NCI-H2196 (cell line): ENCODE measurements at regions not wholly inside any gene's neighbourhood (a gene's known extent, or its start where the extent isn't known, plus 50 kb on each side); places are given as distances from the start of the nearest gene placed in this dataset.

Experiments
- DNase-seq: peaks from one replicate; lab custom pipeline; 2025; ENCODE audit not compliant: unreplicated experiment; lab: John Stamatoyannopoulos, UW

- no peak for DNase-seq
Measured at GRCh38 chr17:79524213-79525187, 86.4 kb downstream of the RBFOX3 start.

GRCh38 chr17:79522414-79522813 is 88.4 kb downstream of the RBFOX3 start:
- no peak for DNase-seq

GRCh38 chr17:79521225-79521624 is 89.6 kb downstream of the RBFOX3 start:
- DNase-seq = no peak

- DNase-seq = no peak
Measured at GRCh38 chr17:79520167-79521165, 90.4 kb downstream of the RBFOX3 start.

- DNase-seq = no peak
Measured at GRCh38 chr17:79519601-79520000, 91.2 kb downstream of the RBFOX3 start.

- no peak for DNase-seq
Measured at GRCh38 chr17:79518585-79519523, 92.0 kb downstream of the RBFOX3 start.

- no peak for DNase-seq
Measured at GRCh38 chr17:79517827-79518584, 92.8 kb downstream of the RBFOX3 start.

GRCh38 chr17:79515646-79516571 is 94.9 kb downstream of the RBFOX3 start:
- no peak for DNase-seq

- DNase-seq = no peak
Measured at GRCh38 chr17:79515110-79515509, 95.7 kb downstream of the RBFOX3 start.

GRCh38 chr17:79513820-79514535 is 96.9 kb downstream of the RBFOX3 start:
- DNase-seq = no peak

- no peak for DNase-seq
Measured at GRCh38 chr17:79513206-79513605, 97.6 kb downstream of the RBFOX3 start.

GRCh38 chr17:79511471-79511870 is 99.4 kb downstream of the RBFOX3 start:
- no peak for DNase-seq

- DNase-seq = no peak
Measured at GRCh38 chr17:79510071-79510470, 100.8 kb downstream of the RBFOX3 start.

- DNase-seq = no peak
Measured at GRCh38 chr17:79509490-79509889, 101.4 kb downstream of the RBFOX3 start.

- no peak for DNase-seq
Measured at GRCh38 chr17:79509008-79509407, 101.8 kb downstream of the RBFOX3 start.

- no peak for DNase-seq
Measured at GRCh38 chr17:79508291-79508716, 102.5 kb downstream of the RBFOX3 start.

GRCh38 chr17:79506955-79507354 is 103.9 kb downstream of the RBFOX3 start:
- no peak for DNase-seq
